ENCODE measurements at regions not wholly inside any gene's neighbourhood (a gene's known extent, or its start where the extent isn't known, plus 50 kb on each side); places are given as distances from the start of the nearest gene placed in this dataset.

DNA sequence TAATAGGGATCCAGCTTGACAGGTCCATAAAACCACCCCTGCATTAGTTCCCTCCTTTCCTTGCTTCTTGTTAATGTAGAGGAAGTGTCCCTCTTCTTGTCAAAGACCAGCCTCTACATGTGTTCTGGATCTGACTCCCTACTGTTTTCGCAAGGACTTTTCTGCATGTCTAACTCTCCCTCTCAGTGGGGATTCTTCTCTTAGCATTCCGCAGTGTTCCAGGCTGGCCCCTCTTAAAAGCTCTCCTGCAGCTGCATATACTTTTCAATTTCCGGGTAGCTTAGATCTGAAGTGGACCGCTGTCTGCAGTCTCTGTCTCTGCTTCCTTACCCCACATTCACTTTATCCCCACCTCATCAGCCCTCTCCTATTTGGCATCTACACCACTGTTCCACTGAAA, 96.1 kb upstream of the MAN1A1 start:
- no peak for ATAC-seq (ENCODE audit: low read depth)
- DNase-seq: no peak
- Mint-ChIP-seq H3K36me3 (ENCODE audit: low read depth) (no peaks in the 10 kb centered on the region), H3K4me3 (no peak overlapping the region), H3K9me3 (no peaks in the 10 kb centered on the region), H3K27ac (no peak overlapping the region), H3K27me3 (no peaks in the 10 kb centered on the region), H3K4me1 (peaks cover 54% of the 10 kb centered on the region)
- CTCF ChIA-PET: no interaction called here
- POLR2A ChIA-PET: no interaction called here
- no peak for TF ChIP-seq CTCF (IDR thresholded peaks at IDR 0.05)
- intact Hi-C loops (cut with micrococcal nuclease): loop anchor here (2.0 kb wide), 1 partner anchor 13 kb away; no protein-coding TSS in a partner anchor

DNA sequence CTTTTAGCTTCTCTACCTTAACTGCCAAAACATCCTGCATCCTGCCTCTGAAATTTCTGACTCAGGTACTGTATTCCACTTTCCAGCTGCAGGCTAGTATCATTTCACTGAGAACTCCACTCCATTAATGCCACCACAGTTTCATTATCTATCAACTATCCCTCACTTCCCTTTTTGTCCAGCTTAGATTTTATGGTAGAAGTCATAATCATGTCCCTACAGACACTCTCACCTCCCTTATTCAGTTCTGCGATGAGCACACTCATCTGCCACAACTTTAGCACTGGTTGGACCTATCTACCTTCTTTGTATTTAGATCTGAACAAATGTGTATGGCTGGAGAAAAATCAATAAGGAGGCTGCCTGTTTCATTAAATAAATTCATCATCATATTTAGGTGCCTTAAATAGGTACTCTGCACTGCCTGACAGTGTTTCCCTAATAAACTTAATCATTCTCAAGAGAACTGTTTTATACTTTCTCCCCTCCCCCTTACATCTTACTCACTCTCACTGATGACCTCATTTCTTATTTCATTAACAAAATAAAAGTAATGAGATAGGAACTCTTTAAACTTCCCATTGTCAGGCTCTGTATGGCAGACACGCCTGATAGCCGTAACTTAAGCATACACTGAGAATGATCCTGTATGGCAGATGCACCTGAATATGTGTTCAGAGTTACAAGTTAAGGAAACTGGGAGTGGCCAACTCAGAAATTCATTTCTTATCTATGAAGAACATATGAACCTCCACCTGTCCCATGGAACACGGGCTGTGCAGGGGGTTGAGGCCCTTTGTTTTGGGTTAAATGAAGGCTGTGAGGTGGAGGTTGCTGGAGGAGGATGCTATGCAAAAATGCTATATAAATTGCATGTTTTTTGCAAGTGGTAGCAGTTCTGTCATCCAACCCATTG, 95.3 kb upstream of the MAN1A1 start:
- TF ChIP-seq CTCF (IDR thresholded peaks at IDR 0.05): no peak
- H3K4me3 Mint-ChIP-seq: no peak overlapping the region
- no peaks in the 10 kb centered on the region for H3K27me3 Mint-ChIP-seq
- POLR2A ChIA-PET: no interaction called here
- peak; percentile 73 for ATAC-seq (ENCODE audit: low read depth)
- intact Hi-C loops (cut with micrococcal nuclease): loop anchor here (2.0 to 5.0 kb wide), 3 partner anchors 14 to 93 kb away; no protein-coding TSS in a partner anchor
- H3K4me1 Mint-ChIP-seq: peaks cover 51% of the 10 kb centered on the region
- CTCF ChIA-PET: no interaction called here
- H3K27ac Mint-ChIP-seq: peak overlapping the region; percentile 27
- no peaks in the 10 kb centered on the region for H3K9me3 Mint-ChIP-seq
- H3K36me3 Mint-ChIP-seq (ENCODE audit: low read depth): no peaks in the 10 kb centered on the region
- DNase-seq: no peak

DNA sequence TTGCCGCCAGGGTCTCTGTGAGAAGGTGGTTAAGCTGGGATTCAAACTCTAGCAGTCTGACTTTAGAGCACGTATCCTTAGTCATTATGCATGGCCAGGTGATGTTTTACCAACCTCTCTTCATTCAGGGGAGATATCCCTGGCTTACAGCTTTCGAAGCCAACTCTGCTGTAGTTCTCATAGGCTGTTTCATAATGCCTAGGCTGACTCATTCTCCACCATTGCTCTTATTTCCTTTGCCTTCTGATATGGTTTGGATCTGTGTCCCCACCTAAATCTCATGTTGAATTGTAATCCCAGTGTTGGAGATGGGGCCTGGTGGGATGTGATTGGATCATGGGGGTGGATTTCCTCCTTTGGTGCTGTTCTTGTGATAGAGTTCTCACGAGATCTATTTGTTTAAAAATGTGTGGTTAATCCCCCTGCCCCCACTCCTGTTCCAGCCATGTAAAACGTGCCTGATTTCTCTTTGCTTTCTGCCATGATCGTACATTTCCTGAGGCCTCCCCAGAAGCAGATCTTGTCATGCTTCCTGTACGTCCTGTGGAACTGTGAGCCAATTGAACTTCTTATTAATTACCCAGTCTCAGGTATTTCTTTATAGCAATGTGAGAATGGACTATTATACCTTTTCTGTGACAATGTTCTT, 94.6 kb upstream of the MAN1A1 start:
- Mint-ChIP-seq H3K4me1 (peaks cover 43% of the 10 kb centered on the region), H3K9me3 (no peaks in the 10 kb centered on the region), H3K36me3 (ENCODE audit: low read depth) (no peaks in the 10 kb centered on the region), H3K27ac (no peak overlapping the region), H3K4me3 (no peak overlapping the region), H3K27me3 (no peaks in the 10 kb centered on the region)
- no peak for TF ChIP-seq CTCF (IDR thresholded peaks at IDR 0.05)
- ATAC-seq (ENCODE audit: low read depth) (no peak), DNase-seq (no peak)
- POLR2A ChIA-PET: no interaction called here
- CTCF ChIA-PET: no interaction called here
- intact Hi-C loops (cut with micrococcal nuclease): loop anchor here (2.0 to 5.0 kb wide), 3 partner anchors 15 to 92 kb away; no protein-coding TSS in a partner anchor

DNA sequence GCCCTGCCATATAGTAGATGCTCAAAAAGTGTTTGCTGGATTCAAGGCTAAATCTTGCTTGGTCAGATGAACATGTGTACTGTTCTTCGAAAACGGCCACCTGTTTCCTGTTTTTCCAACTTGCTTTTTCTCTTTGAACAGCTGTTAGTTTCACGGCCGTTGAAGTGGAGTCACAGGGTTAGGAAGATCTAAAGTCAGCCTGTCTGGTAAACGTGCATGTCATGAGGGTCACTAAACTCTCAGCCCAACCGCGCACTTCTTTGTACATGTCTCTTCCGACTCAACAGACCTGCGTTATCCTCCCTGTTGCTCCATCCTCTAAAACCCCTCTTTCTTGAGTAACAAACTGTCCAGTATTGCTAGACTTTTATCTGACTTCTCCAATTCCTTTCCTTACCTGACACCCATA, 93.2 kb upstream of the MAN1A1 start:
- no peaks in the 10 kb centered on the region for H3K27me3 Mint-ChIP-seq
- no peak for TF ChIP-seq CTCF (IDR thresholded peaks at IDR 0.05)
- intact Hi-C loops (cut with micrococcal nuclease): loop anchor here (5.0 kb wide), 2 partner anchors 45 to 90 kb away; no protein-coding TSS in a partner anchor
- peak overlapping the region; percentile 2 for H3K4me3 Mint-ChIP-seq
- H3K9me3 Mint-ChIP-seq: no peaks in the 10 kb centered on the region
- DNase-seq (no peak), ATAC-seq (ENCODE audit: low read depth) (peak; percentile 29)
- no peaks in the 10 kb centered on the region for H3K36me3 Mint-ChIP-seq (ENCODE audit: low read depth)
- H3K27ac Mint-ChIP-seq: no peak overlapping the region
- ChIA-PET CTCF (no interaction called here), POLR2A (interaction anchor here (0.5 kb wide), 1 partner anchor 36 kb away, joined by 4 read pairs; no protein-coding TSS in a partner anchor)
- peaks cover 43% of the 10 kb centered on the region for H3K4me1 Mint-ChIP-seq

DNA sequence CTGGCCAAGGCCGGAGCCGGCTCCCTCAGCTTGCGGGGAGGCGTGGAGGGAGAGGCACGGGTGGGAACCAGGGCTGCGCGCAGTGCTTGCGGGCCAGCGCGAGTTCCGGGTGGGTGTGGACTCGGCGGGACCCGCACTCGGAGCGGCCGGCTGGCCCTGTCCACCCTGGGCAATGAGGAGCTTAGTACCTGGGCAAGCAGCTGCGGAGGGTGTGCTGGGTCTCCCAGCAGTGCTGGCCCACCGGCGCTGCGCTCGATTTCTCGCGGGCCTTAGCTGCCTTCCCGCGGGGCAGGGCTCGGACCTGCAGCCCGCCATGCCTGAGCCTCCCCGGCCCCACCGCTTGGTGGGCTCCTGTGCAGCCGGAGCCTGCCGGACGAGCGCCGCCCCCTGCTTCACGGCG, 91.4 kb upstream of the MAN1A1 start:
- Mint-ChIP-seq H3K9me3 (no peaks in the 10 kb centered on the region), H3K4me3 (no peak overlapping the region), H3K36me3 (ENCODE audit: low read depth) (no peaks in the 10 kb centered on the region), H3K4me1 (peaks cover 40% of the 10 kb centered on the region), H3K27ac (no peak overlapping the region), H3K27me3 (no peaks in the 10 kb centered on the region)
- ATAC-seq (ENCODE audit: low read depth) (no peak), DNase-seq (no peak)
- CTCF ChIA-PET: no interaction called here
- POLR2A ChIA-PET: no interaction called here
- TF ChIP-seq CTCF (IDR thresholded peaks at IDR 0.05): no peak
- intact Hi-C loops (cut with micrococcal nuclease): loop anchor here (5.0 kb wide), 2 partner anchors 44 to 89 kb away; no protein-coding TSS in a partner anchor
